ENCODE measurements at regions not wholly inside any gene's neighbourhood (a gene's known extent, or its start where the extent isn't known, plus 50 kb on each side); places are given as distances from the start of the nearest gene placed in this dataset.

- no peak for TF ChIP-seq EP300 (IDR thresholded peaks at IDR 0.05)
- no peak for TF ChIP-seq POLR2A (IDR thresholded peaks at IDR 0.05)
- TF ChIP-seq, protein P1, sequence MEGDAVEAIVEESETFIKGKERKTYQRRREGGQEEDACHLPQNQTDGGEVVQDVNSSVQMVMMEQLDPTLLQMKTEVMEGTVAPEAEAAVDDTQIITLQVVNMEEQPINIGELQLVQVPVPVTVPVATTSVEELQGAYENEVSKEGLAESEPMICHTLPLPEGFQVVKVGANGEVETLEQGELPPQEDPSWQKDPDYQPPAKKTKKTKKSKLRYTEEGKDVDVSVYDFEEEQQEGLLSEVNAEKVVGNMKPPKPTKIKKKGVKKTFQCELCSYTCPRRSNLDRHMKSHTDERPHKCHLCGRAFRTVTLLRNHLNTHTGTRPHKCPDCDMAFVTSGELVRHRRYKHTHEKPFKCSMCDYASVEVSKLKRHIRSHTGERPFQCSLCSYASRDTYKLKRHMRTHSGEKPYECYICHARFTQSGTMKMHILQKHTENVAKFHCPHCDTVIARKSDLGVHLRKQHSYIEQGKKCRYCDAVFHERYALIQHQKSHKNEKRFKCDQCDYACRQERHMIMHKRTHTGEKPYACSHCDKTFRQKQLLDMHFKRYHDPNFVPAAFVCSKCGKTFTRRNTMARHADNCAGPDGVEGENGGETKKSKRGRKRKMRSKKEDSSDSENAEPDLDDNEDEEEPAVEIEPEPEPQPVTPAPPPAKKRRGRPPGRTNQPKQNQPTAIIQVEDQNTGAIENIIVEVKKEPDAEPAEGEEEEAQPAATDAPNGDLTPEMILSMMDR (IDR thresholded peaks at IDR 0.05): no peak
These were observed 936.1 kb upstream of the ACVR2A start for GRCh38 chr2:146908776-146909175.

All from suprapubic skin (tissue), 3 donors.